ENCODE measurements at regions not wholly inside any gene's neighbourhood (a gene's known extent, or its start where the extent isn't known, plus 50 kb on each side); places are given as distances from the start of the nearest gene placed in this dataset.

DNA sequence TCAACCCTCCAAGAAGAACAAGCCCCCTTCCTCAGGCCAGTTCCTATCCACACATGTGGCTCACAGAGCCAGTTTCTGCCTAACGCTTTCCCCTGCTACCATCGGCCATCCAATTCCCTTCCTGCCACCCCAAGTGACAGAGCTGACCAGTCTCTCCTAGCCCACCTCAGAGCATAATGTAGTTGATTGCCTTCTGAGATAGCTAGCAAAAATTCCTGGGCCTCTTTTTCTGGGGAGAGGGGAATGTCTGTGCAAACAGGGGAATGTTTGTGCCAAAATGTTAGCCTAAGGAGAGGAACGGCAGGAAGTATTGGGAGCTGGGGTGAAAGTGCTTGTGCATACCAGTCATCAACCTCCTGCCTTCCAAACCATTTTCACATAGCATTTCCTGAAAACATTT lies 157.0 kb downstream of the PJA2 start:
- Histone ChIP-seq H3K79me2 (ENCODE audit: insufficient read depth, low read length) (no peaks in the 10 kb centered on the region), H2AFZ (ENCODE audit: insufficient read depth, low read depth, low read length, poor library complexity, severe bottlenecking) (no peak overlapping the region), H3K9me3 (replicated peaks in 1 of 2; ENCODE audit: control insufficient read depth in 1 of 2, insufficient read depth in 1 of 2, low read length in 2 of 2) (no peaks in the 10 kb centered on the region), H3K4me2 (replicated peaks; ENCODE audit: extremely low read depth, low read length, poor library complexity, severe bottlenecking) (no peak overlapping the region), H3K27me3 (ENCODE audit: control insufficient read depth in 2 of 2, insufficient read depth in 2 of 2, low read length in 2 of 2) (no peaks in the 10 kb centered on the region), H3K36me3 (replicated peaks in 1 of 2; ENCODE audit: control insufficient read depth in 1 of 2, insufficient read depth in 2 of 2, low read length in 2 of 2) (no peaks in the 10 kb centered on the region), H3K4me3 (replicated peaks in 1 of 3; ENCODE audit: low read depth in 2 of 3, low read length in 3 of 3) (no peak overlapping the region), H3K4me1 (ENCODE audit: control insufficient read depth in 1 of 2, insufficient read depth in 2 of 2, low read length in 2 of 2) (peaks cover 5 to 8% of the 10 kb centered on the region in 2 donors), H3K9ac (ENCODE audit: insufficient read depth, low read length, poor library complexity, severe bottlenecking) (no peak overlapping the region), H4K20me1 (ENCODE audit: insufficient read depth, low read length) (no peaks in the 10 kb centered on the region), H3K27ac (ENCODE audit: low read depth in 1 of 2, low read length in 2 of 2) (no peak overlapping the region)
- Mint-ChIP-seq H3K27me3 (ENCODE audit: low read depth in 3 of 3) (peaks cover 0 to 3% (median 1%) of the 10 kb centered on the region in 3 donors), H3K4me1 (peaks cover 13% of the 10 kb centered on the region), H3K9me3 (peaks cover 0 to 9% (median 0%) of the 10 kb centered on the region in 7 donors), H3K4me3 (peak overlapping the region in 1 of 2 donors; percentile 40), H3K27ac (no peak overlapping the region), H3K36me3 (no peaks in the 10 kb centered on the region)
- DNase-seq = no peak
- intact Hi-C loops (cut with micrococcal nuclease) = no loop called here
- no CpG with 5 or more reads among the region's 3 CpGs for WGBS (ENCODE audit: insufficient coverage)
- TF ChIP-seq, protein P1, sequence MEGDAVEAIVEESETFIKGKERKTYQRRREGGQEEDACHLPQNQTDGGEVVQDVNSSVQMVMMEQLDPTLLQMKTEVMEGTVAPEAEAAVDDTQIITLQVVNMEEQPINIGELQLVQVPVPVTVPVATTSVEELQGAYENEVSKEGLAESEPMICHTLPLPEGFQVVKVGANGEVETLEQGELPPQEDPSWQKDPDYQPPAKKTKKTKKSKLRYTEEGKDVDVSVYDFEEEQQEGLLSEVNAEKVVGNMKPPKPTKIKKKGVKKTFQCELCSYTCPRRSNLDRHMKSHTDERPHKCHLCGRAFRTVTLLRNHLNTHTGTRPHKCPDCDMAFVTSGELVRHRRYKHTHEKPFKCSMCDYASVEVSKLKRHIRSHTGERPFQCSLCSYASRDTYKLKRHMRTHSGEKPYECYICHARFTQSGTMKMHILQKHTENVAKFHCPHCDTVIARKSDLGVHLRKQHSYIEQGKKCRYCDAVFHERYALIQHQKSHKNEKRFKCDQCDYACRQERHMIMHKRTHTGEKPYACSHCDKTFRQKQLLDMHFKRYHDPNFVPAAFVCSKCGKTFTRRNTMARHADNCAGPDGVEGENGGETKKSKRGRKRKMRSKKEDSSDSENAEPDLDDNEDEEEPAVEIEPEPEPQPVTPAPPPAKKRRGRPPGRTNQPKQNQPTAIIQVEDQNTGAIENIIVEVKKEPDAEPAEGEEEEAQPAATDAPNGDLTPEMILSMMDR (IDR thresholded peaks at IDR 0.05) = no peak

DNA sequence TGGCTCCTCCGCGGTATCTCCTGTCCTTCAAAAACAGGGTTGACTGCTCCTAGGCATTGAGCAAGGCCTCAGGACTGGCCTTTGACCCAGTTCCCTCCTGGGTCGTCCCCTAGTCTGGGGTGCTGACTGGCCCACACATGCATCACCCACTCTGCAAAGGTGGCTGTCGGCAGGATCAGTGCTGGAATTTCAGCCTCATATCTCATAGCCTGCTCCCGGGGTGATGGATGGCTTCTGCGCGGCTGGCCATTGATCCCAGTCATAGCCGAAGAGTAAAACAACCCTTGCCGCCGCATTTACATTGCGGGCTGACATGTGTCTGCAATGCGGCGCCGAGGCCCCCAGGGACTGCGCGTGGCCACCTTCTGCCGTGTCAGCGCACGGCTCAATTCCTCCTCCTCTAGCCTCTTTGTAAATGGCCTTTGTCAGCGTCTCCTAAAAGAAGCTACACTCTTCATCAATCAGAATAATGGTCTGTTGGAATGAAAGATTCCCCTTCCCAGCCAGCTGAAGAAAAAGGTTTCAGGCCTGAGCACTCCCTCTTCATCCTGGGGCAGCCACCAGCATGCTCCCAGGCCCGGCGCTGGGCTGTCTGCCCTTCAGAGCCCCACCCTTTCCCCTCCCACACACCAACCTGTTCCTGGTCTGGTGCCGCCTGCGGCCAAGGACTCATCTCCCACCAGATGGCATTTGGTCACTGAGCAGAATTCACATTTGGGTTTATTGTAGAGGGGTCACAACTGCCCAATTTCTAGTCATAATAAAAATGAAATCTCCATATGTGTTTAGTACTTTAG lies 159.0 kb downstream of the PJA2 start:
- Mint-ChIP-seq H3K27me3 (ENCODE audit: low read depth in 3 of 3) (peaks cover 0 to 3% (median 1%) of the 10 kb centered on the region in 3 donors), H3K36me3 (no peaks in the 10 kb centered on the region), H3K9me3 (peaks cover 7 to 16% (median 12%) of the 10 kb centered on the region in 7 donors), H3K4me1 (peaks cover 14% of the 10 kb centered on the region), H3K4me3 (no peak overlapping the region), H3K27ac (no peak overlapping the region)
- DNase-seq = no peak
- Histone ChIP-seq H3K9ac (ENCODE audit: insufficient read depth, low read length, poor library complexity, severe bottlenecking) (no peak overlapping the region), H3K4me2 (replicated peaks; ENCODE audit: extremely low read depth, low read length, poor library complexity, severe bottlenecking) (no peak overlapping the region), H3K4me1 (ENCODE audit: control insufficient read depth in 1 of 2, insufficient read depth in 2 of 2, low read length in 2 of 2) (peaks cover 5 to 9% of the 10 kb centered on the region in 2 donors), H2AFZ (ENCODE audit: insufficient read depth, low read depth, low read length, poor library complexity, severe bottlenecking) (no peak overlapping the region), H3K36me3 (replicated peaks in 1 of 2; ENCODE audit: control insufficient read depth in 1 of 2, insufficient read depth in 2 of 2, low read length in 2 of 2) (no peaks in the 10 kb centered on the region), H3K4me3 (replicated peaks in 1 of 3; ENCODE audit: low read depth in 2 of 3, low read length in 3 of 3) (no peak overlapping the region), H4K20me1 (ENCODE audit: insufficient read depth, low read length) (no peaks in the 10 kb centered on the region), H3K27me3 (ENCODE audit: control insufficient read depth in 2 of 2, insufficient read depth in 2 of 2, low read length in 2 of 2) (no peaks in the 10 kb centered on the region), H3K27ac (ENCODE audit: low read depth in 1 of 2, low read length in 2 of 2) (no peak overlapping the region), H3K9me3 (replicated peaks in 1 of 2; ENCODE audit: control insufficient read depth in 1 of 2, insufficient read depth in 1 of 2, low read length in 2 of 2) (peaks cover 9 to 13% of the 10 kb centered on the region in 2 donors), H3K79me2 (ENCODE audit: insufficient read depth, low read length) (no peaks in the 10 kb centered on the region)
- TF ChIP-seq, protein P1 (IDR thresholded peaks at IDR 0.05) = no peak
- 96% methylated on average over 14 of the region's 24 CpGs for WGBS (ENCODE audit: insufficient coverage)
- intact Hi-C loops (cut with micrococcal nuclease) = no loop called here

Measured in CD14-positive monocyte (primary cell).